LNCaP clone FGC (cell line): ENCODE measurements at regions not wholly inside any gene's neighbourhood (a gene's known extent, or its start where the extent isn't known, plus 50 kb on each side); places are given as distances from the start of the nearest gene placed in this dataset.

Experiments
- DNase-seq: peaks from one replicate; pipeline ENCODE4 v3.0.0-alpha.2; 2011; ENCODE audit warnings: low read depth
- H3K4me3 ChIP-seq: 2 replicates; pipeline ENCODE4 v1.5.1; 2011; ENCODE audit warnings: mild to moderate bottlenecking, low read depth, low read length, control low read depth
- TF ChIP-seq, protein P1 (sequence below): IDR thresholded peaks from 2 replicates; pipeline ENCODE4 v1.5.1; 2012; ENCODE audit warnings: mild to moderate bottlenecking; ENCODE audit not compliant: control insufficient read depth, insufficient read depth; ENCODE audit errors: extremely low read depth

DNA sequence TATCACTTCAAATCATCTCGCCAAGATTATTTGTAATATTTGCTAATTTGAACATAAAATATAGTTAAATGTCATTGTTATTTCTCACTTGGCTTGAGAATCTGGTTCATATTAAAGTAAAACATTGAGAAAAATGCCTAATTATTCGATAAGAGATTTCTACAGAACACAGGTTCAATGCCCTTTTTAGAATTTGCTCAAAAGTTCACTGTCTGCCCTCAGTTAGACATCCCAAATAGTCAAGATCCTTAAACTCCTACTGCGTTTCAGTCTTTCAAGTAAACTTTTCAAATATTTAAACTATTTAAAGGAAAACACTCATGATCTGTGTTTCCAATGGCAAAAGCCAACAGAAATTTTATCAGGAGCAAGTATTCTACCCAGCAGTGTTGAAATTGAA, 204.1 kb upstream of the AGTR1 start:
- TF ChIP-seq, protein P1, sequence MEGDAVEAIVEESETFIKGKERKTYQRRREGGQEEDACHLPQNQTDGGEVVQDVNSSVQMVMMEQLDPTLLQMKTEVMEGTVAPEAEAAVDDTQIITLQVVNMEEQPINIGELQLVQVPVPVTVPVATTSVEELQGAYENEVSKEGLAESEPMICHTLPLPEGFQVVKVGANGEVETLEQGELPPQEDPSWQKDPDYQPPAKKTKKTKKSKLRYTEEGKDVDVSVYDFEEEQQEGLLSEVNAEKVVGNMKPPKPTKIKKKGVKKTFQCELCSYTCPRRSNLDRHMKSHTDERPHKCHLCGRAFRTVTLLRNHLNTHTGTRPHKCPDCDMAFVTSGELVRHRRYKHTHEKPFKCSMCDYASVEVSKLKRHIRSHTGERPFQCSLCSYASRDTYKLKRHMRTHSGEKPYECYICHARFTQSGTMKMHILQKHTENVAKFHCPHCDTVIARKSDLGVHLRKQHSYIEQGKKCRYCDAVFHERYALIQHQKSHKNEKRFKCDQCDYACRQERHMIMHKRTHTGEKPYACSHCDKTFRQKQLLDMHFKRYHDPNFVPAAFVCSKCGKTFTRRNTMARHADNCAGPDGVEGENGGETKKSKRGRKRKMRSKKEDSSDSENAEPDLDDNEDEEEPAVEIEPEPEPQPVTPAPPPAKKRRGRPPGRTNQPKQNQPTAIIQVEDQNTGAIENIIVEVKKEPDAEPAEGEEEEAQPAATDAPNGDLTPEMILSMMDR = no peak
- no peak for DNase-seq
- no peak overlapping the region for H3K4me3 ChIP-seq

DNA sequence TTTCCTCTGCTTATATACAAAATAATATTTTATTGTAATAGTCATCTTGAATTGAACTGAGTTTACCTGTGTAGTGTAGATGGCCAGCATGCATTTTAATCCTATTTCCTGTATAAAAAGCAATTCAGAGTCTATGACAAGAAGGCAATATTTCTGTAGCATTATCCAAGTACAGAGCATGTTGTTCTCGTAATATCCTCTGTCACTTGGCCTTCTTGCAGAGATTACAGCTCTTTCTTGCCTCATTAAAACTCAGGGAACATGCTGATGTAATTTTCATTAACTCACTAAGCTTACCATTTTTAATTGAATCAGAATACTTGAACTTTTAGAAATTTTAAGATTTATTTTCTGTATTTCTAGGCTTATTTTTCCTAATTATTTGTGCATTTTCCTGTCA, 203.3 kb upstream of the AGTR1 start:
- no peak for DNase-seq
- TF ChIP-seq, protein P1 = no peak
- no peak overlapping the region for H3K4me3 ChIP-seq

DNA sequence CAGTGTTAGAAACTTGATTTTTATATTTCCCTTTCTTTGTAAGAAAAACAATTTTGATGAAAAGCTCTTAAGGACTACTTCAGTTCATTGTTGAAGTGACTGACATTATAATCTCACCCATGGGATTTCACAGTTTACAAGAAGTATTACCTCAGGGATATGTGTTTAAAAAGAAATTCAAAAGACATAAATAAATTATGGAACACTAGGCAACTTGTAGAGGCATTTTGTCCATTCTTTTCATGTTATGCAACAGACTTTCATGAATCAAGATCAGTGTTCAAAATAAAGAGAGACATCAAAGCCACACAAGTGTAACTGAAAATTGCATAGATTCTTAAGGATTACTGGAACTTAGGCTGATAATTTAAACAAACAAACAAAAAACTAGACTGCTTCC, 196.8 kb upstream of the AGTR1 start:
- TF ChIP-seq, protein P1 = no peak
- DNase-seq = no peak
- no peak overlapping the region for H3K4me3 ChIP-seq

DNA sequence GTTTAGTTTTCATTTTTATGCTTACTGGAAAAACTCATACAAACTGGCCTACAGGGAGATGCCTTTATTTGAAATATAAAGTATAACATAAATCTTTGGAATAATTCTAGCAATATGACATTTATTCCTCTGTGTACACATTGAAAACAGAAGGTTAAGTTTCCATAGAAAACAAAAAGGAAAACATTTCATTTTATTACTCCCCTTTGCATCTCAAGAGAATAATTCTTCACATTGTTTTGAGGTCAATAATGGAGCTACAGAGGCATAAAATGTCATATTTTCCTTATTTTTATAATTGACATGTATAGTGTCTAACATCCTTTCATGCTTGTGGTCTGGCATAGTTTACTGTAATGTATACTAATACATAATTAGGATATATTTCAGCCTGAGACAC, 187.6 kb upstream of the AGTR1 start:
- TF ChIP-seq, protein P1 = no peak
- H3K4me3 ChIP-seq = no peak overlapping the region
- DNase-seq = no peak

DNA sequence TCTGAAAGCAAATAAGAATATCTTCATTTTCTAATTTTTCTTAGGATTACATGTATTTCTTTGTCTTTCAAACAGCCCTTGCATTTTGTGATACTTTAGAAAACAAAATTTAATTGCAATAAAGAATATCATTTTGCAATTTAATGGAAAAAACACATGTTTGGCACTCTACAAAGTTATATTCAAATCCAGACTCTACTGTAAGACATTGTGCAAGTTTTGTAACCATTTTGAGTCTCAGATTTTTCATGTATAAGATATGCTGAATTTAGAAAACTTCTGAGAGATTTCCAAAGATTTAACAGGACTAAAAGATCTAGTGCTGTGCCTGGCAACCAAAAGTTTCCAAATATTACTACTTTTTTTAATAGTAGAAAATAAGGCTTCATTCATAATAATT, 187.1 kb upstream of the AGTR1 start:
- H3K4me3 ChIP-seq = no peak overlapping the region
- DNase-seq = no peak
- TF ChIP-seq, protein P1 = no peak

GRCh38 chr3:148512648-148513047, 185.1 kb upstream of the AGTR1 start:
- H3K4me3 ChIP-seq = no peak overlapping the region
- DNase-seq = no peak

GRCh38 chr3:148513096-148513543, 184.6 kb upstream of the AGTR1 start:
- H3K4me3 ChIP-seq = no peak overlapping the region
- DNase-seq = no peak
- TF ChIP-seq, protein P1 = no peak

More at GRCh38 chr3:148512648-148513047, 185.1 kb upstream of the AGTR1 start:
- TF ChIP-seq, protein P1 = no peak
